ENCODE measurements at regions not wholly inside any gene's neighbourhood (a gene's known extent, or its start where the extent isn't known, plus 50 kb on each side); places are given as distances from the start of the nearest gene placed in this dataset.

DNA sequence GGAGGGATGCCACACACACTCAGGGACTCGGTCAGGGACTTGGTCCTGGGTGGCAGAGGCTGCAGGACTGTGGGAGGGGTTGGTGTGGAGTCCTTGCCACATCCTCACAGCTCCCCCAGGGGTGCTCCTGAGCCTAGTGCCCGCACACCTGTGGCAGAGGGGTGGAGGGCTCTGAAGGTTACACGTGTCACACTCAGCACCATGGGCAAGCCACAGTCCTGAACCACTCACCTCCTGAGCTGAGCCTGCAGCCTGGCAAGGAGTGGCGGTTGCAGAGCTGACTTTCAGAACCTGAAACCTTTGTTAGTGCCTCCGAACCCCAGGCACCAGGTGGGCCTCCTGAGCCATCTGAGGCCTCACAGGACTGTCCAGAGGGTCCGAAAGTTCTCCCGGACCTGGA, 249.2 kb upstream of the C1orf174 start:
- DNase-seq = no peak

DNA sequence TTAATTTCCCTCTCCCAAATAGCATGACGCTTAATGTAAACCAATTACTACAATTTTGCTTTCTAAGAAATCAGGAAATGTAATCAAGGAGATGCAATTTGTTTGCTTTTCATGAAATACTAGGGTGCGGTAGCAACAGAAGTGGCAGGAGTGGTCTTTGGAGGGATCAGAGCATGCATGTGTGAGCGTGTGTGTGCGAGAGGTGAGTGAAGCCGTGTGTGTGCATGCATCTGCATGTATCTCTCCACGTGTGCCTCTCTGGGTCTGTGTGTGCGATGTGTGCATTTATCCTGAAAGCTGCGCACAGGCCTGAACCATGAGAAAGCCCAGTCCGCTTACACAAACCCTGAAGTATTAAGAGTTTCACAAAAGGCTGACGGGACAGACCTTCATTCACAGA, 249.8 kb upstream of the C1orf174 start:
- no peak for DNase-seq

DNA sequence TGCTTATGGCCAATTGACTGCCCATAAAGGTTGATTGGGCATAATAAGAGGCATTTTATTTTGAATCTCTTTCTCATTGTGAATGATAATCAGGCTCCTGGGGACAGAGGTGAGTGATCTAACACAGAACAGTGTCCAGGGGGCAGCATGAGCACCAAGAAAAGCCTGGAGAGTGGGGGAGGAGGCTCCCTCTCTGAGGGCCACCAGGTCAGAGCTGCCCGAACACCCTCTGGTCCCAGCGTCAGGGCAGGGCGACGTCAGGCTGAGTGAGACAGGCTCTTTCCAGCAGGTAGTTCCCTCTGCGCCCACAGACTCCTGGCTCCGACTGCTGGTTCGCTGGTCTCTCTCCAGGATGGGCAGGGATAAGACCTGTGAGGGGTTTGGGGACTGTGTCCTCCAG, 250.2 kb upstream of the C1orf174 start:
- DNase-seq = no peak

DNA sequence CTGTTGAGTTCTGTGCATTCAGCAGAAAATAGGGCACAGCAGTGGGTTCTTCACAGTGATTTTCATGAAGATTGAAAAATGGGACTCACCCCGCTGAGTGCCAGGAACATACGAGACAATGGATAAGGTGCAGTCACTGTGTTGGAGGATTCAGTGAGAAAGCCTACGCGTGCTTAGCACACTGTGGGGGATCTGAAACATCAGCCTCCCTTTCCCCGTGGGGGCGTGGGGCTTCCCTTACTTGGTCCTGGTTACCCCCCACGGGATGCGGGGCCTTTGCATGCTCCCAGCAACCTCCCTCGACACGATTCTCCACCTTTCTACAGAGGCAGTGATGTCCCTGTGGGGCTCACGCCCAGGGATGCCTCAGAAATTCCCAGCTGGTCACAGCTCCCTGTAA, 252.2 kb upstream of the C1orf174 start:
- DNase-seq = no peak

DNA sequence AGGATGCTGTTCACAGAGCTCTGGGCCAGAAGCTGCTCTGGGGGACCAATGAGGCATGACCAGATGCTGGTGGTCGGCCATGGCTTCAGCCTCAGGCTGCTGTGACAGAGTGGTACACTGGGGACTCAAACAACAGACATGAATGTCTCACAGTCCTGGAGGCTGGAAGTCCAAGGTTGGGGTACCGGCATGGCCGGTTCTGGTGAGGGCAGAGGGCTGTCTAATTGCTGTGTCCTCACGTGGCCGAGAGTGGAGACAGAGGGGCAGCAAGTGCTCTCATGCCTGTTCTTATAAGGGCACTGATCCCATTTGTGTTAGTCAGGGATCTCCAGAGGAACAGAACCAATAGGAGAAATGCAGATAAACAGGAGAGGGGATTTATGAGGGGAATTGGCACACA, 253.5 kb upstream of the C1orf174 start:
- no peak for DNase-seq

DNA sequence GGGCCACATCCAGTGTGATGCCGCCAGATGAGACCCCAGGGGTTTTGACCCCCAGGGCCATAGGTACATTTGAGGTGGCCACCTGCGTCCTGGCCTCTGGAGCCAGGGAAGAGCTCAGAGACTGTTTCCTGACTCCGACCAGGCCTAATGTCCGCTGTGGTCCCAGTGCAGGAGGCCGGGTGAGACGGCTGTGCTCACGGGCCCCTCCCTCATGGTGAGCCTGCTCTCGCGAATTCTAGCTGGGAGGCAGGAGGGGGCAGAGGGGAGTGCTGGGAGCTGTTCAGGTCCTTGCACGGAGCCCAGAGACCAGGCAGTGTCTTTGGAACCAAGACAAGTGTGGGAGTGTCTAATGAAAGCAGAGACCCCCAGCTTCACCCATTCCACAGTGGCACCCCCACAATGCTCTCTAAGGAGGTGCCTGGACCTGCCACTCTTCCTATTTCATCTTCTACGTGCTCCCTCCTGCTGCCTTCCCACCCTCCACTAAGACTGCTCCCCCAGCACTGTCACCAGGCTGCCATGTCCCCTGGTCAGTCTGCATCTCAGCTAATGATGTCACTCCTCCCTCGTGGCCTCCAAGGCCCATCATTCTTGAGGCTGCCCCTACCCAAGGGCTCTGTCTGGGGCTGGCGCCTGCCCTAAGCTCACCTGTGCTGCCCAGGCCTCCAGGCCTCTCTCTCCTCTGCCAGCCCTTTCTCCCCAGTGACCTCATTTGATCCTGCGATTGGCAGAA, 256.3 kb upstream of the C1orf174 start:
- DNase-seq = no peak

DNA sequence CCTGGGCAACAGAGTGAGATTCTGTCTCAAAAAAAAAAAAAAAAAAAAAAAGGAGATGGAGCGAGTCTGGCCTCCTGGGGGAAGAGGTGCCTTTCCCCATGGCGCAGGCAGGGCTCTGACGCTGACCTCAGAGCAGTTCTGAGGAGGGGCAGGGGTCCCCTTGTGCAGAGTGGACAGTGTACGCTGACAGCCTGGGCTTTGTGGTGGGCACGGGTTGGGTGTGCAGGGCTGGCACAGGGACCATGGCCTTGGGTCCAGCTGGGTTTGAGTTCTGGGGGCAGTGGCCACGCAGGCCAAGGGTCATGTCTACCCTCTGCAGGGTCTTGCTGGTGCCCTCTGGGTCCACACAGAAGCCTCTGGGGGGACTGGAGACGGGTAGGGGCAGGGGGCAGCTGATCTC, 260.1 kb upstream of the C1orf174 start:
- no peak for DNase-seq

DNA sequence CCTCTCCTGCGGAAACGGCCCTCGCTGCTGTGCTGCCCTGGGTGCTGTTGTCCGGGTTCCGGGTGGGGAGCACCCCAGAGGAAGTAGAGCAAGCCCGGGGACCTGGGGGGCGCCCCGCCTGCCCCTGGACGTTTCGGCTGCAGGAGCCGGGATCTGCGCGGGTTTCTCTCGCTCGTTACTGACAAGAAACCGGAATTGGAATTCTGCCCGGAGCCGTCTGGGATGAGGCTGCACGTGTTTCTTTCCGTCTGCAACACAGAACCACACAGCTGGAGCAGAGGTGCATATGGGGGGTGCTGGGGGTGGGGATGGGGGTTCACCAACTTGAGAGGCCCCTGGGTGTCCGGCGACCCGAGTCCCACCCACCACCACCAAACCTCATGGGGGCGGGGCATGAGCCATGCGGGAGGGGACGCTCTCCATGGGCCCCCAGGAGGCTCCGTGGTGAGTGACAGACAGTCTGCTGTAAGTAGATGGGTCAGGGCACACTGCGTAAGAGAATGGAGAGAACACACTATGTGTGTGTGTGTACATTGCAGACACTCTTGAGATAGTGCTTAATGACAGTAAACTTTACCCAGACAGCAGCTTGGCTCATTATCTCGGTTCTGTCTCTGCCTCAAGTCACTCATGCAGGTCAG, 261.4 kb upstream of the C1orf174 start:
- DNase-seq = no peak

DNA sequence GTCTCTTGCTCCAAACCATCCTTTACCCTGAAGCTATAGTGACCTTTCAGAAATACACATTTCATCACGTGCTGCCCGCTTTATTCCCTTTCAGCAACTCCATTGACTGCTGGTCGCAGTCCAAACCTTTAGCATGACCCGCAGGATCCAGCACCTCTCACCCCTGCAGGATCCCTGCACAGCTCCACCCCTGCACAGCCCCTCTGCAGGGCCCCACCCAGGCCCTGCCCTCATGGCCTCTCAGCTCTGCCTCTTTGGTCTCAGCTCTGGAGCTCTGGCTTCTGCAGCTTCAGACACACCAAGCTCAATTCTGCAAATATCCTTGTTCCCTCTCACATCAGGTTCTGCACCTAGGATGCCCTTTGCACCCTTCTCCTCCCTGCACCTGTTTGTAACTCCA, 264.9 kb upstream of the C1orf174 start:
- DNase-seq = no peak

DNA sequence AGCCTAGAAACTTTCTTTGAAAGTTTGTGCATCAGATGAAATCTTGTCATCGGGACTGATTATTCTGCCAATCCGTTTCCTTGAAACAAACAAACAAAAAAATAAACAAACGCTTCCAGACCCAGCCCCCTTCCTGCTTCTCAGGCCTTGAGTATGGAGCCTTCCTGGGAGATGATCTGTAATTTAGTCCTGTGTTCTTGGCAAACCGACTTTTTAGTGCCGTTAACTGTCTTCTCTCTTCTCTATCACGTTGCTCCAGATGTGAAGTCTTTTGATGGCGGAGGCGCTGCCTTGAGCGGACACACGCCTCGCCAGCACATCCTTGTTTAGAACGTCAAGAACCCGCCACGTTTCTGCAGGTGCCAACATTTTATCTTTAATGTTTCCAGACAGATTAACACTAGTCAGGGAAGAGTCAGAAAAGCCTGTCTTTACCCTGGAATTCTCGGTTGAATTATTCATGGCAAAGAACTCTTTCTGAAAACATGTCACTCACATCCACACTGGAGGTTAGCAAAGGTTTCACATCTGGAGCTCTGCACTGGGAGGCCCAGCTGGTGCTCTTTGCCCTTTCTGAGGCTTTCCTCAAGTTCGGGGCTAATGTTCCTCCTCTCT, 265.7 kb upstream of the C1orf174 start:
- DNase-seq = no peak

DNA sequence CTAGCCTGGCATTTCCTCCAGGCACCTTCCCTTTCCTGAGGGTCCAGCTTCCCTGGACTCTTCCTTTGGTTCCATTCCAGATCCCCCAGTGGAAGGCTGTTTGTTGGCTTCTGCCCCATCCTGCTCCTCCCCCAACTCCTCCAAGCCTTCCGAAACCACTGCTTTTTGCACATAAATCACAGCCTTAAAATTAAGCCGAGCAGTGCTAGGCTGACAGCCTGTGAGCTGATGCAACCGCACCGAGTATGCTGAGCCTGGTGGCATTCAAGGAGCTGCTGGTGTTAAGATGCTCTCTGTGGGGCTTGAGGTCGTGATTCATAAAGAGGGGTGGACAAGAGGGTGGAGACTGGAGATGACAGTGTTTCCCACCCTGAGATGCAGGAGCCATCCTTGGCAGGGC, 266.6 kb upstream of the C1orf174 start:
- no peak for DNase-seq

DNA sequence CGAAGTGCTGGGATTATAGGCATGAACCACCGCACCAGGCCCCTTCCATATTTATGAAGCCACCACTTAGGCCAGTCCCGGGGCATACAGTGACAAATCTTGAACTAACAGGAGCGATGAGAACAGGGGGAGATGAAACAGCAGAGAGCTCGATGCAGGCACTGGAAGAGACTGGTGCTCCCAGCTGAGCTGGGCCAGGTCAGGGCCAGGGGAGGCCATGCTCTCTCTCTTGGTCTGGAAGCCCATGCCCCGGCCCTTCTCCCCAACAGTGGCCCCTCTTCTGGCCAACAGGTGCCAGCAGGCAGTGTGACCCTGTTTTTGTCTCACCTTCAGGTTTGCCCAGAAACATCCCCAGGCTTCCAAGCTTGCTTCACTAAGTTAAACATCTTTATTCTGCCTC, 269.9 kb upstream of the C1orf174 start:
- DNase-seq = no peak

DNA sequence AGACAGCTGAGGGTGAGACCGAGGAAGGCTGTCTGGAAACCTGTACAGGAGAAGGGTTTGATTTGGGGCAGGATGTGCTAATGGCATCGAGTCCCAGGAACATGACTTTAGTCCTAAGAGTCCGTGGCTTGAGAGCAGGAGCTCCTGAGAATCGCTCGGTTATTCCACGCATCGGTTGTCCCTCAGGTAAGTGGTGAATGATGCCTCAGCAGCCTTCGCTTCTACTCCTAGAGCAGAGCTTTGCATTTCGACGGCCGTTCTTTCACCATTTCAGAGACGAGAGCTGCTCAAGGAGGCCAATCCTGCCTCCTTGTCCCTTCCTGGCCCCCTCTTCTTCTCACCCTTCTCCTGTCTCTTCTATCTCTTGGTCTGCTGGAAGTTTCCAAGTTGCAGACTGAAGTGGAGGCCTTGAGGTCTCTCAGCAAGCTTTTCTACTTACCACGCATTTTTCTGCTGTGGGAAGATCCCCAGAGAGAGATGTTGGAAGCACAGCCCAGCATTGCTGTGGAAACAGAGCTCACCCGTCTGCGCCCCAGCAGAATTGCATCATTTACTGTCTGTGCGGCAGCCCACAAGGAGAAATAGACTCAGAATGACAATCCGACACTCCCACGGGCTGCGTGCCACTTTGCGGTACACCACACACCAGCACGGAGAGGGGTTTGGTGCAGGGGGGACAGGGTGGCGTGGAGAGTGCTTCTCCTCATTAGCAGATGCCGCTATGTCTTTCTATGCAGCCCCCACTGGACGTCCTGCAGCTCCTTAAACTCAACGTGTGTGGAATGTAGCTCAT, 270.7 kb upstream of the C1orf174 start:
- no peak for DNase-seq

DNA sequence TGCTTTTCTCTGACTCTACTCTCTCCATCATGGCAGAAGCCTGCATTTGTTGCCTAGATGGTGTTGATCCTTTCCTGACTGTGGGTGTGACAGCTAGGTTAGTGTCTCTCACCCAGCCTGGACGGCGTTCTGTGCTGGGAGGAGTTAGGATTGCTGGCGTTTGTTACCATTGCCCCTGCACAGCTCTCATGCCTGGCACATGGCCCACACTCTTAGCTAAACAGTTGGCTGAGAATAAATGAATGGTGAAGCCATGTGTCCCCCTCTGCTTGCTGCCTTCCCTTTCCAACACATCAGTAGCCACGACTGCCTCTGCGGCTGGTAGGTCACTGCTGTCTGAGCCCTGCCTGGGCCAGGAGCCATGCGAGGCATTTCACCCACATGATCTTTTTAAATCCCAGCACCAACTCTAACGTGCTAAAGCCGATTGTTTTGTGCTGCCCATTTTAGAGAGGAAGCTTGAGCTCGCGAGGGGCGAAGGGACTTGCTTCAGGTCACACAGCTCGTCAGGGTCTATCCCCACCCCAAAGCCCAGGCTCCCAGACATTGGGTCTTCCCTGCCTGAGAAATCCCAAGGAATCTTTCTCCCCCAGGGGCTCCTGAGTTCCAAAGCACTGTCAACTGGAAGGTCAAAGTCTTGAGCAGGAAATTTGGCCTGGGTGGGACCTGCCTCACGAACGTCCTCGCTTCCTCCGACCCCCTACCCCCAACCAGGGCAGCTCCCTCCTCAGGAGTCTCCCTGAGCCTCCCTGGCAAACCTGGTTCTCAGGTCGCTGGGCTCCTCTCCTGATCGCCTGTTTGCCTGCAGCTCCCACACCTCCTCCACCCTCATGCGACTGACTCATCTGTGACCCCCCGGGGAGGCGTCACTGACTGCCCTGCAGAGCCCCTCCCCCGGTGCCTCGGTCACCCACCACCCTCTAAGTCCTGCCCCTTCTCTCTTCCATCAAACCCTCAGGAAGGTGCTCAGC, 271.7 kb upstream of the C1orf174 start:
- DNase-seq = no peak

DNA sequence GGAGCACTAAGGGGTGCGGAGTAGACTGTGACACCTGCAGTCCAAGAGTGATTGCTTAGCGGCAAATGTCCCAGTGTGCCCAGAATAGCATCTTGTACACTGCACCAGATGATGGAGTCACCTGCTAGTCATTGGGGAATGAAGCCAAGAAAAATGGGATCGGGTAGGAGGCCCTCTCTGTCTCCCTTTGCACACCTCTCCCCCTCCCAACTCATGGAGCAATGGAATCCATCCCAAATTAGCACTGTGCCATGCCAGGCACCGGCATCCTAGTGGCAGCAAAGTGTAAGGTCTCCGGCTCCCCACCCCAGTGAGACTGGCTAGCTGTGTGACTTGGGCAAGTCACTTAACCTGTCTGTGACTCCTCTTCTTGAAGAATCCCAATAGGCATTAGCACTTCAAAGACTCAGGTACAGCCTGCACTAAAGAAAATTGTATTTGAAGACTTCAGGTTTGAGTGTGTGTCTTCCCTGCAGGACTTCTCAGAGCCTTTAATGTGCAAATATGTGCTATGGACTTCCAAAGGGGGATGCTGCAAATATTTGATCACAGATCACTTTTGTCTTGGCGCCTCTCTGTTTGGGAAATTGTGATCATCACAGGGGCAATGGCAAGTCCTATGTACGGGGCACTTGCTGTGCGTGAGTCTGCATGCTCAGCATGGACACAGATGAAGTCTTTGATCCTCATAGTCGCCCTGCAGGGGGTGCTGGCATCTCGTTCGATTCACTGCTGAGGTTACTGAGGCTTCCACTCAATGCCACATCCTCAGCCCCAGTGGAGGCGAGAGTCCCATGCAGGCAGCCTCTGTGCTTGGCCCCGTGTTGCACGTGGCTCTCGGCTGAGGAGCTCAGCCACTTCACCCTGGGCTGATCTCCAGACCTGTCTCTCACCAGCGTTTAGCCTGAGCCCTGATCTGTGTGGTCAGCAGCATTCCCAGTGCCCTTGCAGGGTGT, 272.9 kb upstream of the C1orf174 start:
- peak; percentile 56 for DNase-seq

DNA sequence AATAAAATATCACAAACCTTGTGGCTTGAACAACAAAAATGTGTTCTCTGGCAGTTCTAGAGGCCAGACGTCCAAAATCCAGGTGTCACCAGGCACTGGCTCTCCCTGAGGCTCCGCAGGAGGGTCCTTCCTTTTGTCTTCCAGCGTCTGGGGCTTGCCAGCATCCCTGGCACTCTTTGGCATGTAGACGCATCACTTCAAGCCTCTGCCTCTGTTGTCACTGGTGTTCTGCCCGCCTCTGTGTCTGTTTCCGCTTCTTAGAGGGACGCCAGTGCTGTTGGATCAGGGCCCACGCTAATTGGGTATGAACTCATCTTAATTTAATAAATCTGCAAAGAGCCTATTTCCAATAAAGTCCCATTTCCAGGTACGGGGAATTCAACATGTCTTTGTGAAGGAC, 273.7 kb upstream of the C1orf174 start:
- no peak for DNase-seq

DNA sequence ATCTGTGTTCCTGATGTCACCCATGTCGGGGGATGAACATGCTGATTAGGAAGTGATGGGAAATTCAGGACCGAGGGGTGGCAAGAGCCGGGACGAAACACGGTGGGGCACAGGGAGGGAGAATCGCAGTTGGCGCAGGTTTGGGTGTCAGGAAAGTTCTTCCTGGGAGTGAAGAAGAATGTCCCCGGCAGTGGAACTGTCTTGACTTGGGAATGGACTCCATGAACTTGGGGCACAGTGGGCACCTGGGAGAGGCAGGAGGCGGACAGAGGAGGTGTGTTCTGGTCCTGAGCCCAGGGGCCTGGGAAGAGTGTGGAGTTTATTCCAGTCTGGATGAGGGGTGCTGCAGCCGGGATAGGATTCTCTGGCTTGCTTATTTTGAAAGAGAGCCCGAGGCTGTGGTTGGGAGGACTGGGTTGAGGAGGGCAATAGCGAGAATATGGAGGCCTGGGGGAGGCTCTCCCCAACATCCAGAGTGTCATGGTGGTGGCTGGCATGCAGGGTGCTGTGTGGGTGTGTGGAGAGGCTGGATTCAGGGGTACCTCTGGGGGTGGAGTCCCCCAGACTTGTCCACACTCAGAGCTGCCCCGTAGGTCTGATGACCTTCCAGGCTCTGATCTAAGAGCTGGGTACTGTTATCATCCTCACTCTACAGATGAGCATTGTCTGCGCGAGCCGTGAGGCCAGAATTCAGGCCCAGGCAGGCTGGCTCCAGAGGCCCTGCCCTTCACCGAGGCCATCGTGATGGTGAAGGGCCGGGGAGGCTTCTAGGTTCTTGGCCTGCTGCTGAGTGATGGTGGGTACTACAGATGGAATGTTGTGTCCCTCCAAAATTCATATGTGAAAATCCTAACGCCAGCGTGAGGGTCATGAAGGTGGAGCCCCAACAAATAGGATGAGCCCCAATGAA, 274.5 kb upstream of the C1orf174 start:
- no peak for DNase-seq

DNA sequence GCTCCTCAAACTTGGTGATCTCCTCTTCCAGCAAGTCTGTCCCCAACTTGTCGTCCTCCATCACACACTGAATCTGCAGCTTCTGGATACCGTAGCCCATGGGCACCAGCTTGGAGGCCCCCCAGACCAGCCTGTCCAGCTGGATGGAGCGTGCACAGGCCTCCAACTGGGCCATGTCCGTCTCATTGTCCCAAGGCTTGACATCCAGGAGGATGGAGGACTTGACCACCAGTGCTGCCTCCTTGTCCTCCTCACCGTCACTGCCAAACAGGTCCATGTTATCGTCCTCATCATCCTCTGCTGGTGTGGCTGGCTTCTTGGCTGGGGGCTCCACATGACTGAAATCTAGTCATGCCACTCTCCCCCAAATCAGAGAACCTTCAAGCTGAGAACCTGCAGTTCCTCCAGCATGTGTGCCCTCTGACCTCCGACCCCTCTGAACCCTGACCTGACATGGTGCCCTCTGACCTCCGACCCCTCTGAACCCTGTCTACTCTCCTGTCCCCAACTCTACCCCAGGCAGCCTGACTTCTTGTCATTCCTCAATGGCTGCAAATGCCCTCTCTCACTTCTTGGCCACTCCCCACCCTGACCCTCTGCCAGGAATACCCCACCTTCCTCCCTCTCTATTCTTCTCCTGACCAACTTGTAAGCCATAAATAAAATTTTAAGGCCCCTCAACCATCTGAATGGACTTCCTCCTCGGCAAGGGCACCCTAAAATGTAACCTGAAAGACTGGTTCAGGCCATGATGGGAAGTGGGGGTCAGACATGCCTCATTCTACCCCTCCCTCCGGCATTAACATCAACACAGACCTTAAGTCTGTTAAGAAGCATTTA, 275.7 kb upstream of the C1orf174 start:
- no peak for DNase-seq

DNA sequence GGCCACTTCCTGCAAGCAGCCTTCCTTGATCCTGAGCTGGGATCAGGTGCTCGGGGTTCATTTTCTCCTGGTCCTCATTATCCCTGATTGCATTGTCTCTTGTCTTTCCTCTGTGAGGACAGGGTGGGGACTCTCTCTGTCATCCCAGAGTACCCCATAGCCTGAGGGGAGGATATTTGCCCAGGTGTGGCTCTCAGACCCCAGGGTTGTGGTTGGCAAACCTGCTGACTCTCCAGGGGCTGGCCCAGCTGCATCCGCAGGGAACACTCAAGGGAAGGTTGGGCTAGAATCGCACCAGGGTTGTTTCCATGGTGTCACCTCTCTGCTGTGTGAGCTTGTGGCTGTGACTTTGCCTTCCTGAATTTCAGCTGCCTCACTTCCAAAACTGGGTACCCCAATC, 276.8 kb upstream of the C1orf174 start:
- DNase-seq = peak; percentile 8

All from NCI-H1436 (cell line).